ENCODE measurements at regions not wholly inside any gene's neighbourhood (a gene's known extent, or its start where the extent isn't known, plus 50 kb on each side); places are given as distances from the start of the nearest gene placed in this dataset.

DNA sequence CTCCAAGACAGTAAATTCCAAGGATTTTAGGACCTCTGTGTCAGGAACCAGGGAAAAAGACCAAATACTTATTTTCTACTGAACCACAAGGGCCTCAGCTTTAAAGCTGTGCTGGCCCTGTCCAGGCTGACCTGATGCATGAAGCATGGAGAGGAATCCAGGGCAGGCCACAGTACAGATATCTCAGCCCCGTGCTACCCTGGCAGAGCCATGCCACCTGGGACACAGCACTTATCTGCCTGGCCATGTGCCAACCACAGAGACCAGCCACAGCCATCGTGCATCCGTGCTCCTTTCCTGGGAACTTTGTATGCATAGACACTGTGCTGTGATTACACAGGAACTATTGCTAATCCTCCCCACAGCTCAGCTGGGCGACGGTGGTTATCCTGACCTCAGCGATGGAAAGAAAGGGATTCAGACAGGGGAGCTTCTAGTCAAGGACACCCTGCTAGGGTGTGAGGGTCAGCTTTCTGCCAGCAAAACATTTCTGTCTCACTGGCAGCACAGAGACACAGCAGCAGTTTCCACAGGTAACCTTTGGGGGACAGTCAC, 687.4 kb upstream of the ID2 start:
- Histone ChIP-seq H3K4me3 (ENCODE audit: low read length in 2 of 2) (no peak overlapping the region), H3K36me3 (ENCODE audit: control insufficient read depth in 2 of 2, insufficient read depth in 2 of 2, low read length in 2 of 2) (no peaks in the 10 kb centered on the region), H3K9me3 (ENCODE audit: control insufficient read depth in 2 of 2, low read length in 2 of 2) (no peaks in the 10 kb centered on the region), H3K27ac (ENCODE audit: low read length) (no peak overlapping the region), H3K27me3 (ENCODE audit: control insufficient read depth in 1 of 2, insufficient read depth in 2 of 2, low read length in 2 of 2) (no peaks in the 10 kb centered on the region), H3K9ac (ENCODE audit: low read length in 2 of 2) (no peak overlapping the region), H3K4me1 (ENCODE audit: control insufficient read depth, insufficient read depth, low read length) (peaks cover 5% of the 10 kb centered on the region)

DNA sequence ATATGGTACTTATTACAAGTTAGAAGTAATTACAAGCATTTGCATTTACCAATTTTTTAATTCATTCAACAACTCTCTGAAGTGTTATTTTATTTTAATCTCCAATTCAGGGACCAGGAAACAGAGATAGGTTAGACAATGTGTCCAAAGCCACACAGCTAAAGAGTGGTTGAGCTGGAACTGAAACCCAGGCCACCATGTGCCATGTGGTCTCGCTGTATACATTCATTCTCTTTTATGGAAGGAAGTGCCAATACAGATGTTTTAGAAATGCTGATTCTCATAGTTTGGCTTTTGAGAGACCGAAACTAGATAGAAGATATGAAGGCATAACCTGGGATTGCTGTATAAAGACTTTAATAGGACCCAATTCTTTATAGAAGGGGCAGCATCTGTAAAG, 684.6 kb upstream of the ID2 start:
- H3K9me3 ChIP-seq (ENCODE audit: control insufficient read depth in 2 of 2, low read length in 2 of 2): no peaks in the 10 kb centered on the region
- H3K4me3 ChIP-seq (ENCODE audit: low read length in 2 of 2): no peak overlapping the region
- no peaks in the 10 kb centered on the region for H3K36me3 ChIP-seq (ENCODE audit: control insufficient read depth in 2 of 2, insufficient read depth in 2 of 2, low read length in 2 of 2)
- H3K9ac ChIP-seq (ENCODE audit: low read length in 2 of 2): no peak overlapping the region
- H3K27ac ChIP-seq (ENCODE audit: low read length): no peak overlapping the region
- H3K4me1 ChIP-seq (ENCODE audit: control insufficient read depth, insufficient read depth, low read length): peaks cover 5% of the 10 kb centered on the region
- no peaks in the 10 kb centered on the region for H3K27me3 ChIP-seq (ENCODE audit: control insufficient read depth in 1 of 2, insufficient read depth in 2 of 2, low read length in 2 of 2)

DNA sequence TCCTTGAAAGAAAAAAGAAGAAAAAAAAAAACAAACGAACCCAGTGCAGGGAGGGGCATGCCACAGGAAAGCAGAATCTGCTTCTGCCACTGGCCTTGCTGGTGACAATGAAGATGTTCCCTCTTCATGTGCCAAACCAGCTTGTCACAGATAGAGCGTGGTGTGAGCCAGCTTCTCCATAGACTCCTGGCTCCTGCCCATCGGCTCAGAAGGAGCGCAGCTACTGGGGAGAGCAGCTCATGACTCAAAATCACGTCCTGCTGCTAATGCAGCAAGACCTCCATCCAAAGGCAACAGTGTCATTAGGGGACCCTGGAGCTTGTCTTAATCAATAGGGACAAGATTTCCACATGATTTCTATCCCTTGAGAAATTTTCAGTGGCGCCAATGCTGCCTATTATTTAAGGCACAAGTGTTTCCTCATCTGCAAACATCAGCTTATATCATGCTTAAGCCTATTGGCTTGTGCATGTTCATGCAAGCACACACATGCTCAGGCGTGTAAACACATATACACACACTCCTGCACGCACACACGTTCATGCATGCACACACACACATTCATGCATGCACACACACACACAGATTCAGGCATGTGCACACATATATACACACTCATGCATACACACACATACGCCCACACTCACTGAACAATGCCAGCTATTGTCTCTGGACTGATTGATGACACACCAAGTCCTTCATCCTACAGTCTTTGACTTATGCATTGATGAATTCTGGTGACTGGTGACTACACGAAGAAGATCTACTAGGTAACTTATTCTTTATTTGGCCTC, 682.0 kb upstream of the ID2 start:
- no peaks in the 10 kb centered on the region for H3K27me3 ChIP-seq (ENCODE audit: control insufficient read depth in 1 of 2, insufficient read depth in 2 of 2, low read length in 2 of 2)
- H3K4me3 ChIP-seq (ENCODE audit: low read length in 2 of 2): no peak overlapping the region
- H3K9me3 ChIP-seq (ENCODE audit: control insufficient read depth in 2 of 2, low read length in 2 of 2): no peaks in the 10 kb centered on the region
- no peaks in the 10 kb centered on the region for H3K36me3 ChIP-seq (ENCODE audit: control insufficient read depth in 2 of 2, insufficient read depth in 2 of 2, low read length in 2 of 2)
- H3K27ac ChIP-seq (ENCODE audit: low read length): no peak overlapping the region
- peaks cover 7% of the 10 kb centered on the region for H3K4me1 ChIP-seq (ENCODE audit: control insufficient read depth, insufficient read depth, low read length)
- no peak overlapping the region for H3K9ac ChIP-seq (ENCODE audit: low read length in 2 of 2)

DNA sequence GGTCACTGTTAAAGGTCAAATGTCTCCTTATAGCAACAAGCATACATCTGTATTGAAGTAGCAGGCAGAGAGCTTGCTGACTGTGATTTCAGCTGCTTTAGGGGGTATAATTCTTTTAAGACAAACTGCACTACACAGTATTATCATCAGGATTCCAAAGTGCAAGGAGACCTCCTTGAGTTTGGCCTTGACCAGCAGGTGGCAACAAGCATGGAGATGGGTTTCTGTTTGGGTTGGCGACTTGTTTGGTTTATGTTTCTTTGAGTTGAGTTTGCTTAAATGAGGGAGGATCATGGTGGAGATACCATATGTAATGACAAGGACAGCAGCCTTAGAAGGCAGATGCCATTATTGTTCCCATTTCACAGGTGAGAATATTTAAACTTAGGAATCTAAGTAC, 681.0 kb upstream of the ID2 start:
- no peak overlapping the region for H3K9ac ChIP-seq (ENCODE audit: low read length in 2 of 2)
- H3K36me3 ChIP-seq (ENCODE audit: control insufficient read depth in 2 of 2, insufficient read depth in 2 of 2, low read length in 2 of 2): no peaks in the 10 kb centered on the region
- H3K27ac ChIP-seq (ENCODE audit: low read length): no peak overlapping the region
- H3K27me3 ChIP-seq (ENCODE audit: control insufficient read depth in 1 of 2, insufficient read depth in 2 of 2, low read length in 2 of 2): no peaks in the 10 kb centered on the region
- peaks cover 7% of the 10 kb centered on the region for H3K4me1 ChIP-seq (ENCODE audit: control insufficient read depth, insufficient read depth, low read length)
- no peaks in the 10 kb centered on the region for H3K9me3 ChIP-seq (ENCODE audit: control insufficient read depth in 2 of 2, low read length in 2 of 2)
- no peak overlapping the region for H3K4me3 ChIP-seq (ENCODE audit: low read length in 2 of 2)

DNA sequence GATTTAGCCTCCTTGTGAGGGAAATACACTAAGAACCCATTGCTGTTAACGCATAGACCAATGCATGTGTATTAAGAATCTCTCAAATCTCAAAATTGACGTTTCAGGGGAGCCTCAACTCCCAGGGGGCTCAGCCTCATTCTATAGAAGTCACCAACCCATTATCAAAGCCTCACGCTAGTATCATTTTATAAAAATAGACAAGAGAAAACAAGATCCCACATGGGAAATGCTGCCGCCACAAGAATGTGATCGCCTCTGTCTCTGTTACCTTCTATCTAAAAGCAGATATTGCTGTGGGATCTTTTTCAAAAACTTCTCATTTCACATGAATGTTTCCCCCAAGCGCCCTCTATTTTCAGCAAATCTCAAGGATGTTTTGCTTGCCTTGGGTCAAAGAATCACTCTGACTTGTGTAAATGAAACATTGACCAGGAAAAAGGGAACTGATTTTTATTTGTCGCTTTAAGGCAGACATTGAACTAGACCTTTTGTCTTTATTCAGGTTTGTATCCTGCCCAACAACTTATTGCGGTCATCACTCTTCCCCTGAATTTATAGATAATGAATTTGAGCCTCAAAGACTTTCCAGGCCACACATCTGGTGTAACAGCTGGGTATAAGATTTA, 679.0 kb upstream of the ID2 start:
- H3K27ac ChIP-seq (ENCODE audit: low read length): no peak overlapping the region
- no peaks in the 10 kb centered on the region for H3K27me3 ChIP-seq (ENCODE audit: control insufficient read depth in 1 of 2, insufficient read depth in 2 of 2, low read length in 2 of 2)
- H3K4me3 ChIP-seq (ENCODE audit: low read length in 2 of 2): no peak overlapping the region
- no peak overlapping the region for H3K9ac ChIP-seq (ENCODE audit: low read length in 2 of 2)
- H3K4me1 ChIP-seq (ENCODE audit: control insufficient read depth, insufficient read depth, low read length): peaks cover 7% of the 10 kb centered on the region
- H3K9me3 ChIP-seq (ENCODE audit: control insufficient read depth in 2 of 2, low read length in 2 of 2): no peaks in the 10 kb centered on the region
- H3K36me3 ChIP-seq (ENCODE audit: control insufficient read depth in 2 of 2, insufficient read depth in 2 of 2, low read length in 2 of 2): no peaks in the 10 kb centered on the region

DNA sequence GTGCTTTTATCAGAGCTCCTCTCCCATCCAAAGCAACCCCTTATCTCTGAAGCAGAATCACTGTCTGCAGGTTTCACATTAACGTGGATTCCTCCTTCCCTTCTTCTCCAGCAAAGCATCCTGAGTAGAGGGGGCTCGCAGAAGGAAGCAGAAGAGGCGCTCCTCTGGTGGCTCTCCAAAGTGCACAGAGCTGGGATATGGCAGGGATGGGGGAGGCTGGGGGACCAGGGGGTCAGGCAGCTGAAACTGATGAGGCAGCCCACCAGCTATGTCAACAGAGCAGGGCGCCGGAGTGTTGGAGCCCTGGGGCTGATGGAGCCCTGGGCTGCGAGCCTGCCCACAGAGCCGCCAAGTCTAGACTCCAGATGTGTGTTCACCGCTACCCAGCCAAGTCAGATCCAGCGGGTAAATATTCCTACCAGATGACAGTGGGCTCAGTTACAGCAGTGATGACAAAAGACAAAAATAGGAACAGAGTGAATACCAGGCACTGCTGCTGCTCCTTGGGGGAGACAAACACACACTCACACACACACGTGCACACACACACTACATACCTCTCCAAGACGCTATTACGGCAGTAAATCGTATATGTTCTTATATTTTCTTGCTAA, 678.3 kb upstream of the ID2 start:
- Histone ChIP-seq H3K36me3 (ENCODE audit: control insufficient read depth in 2 of 2, insufficient read depth in 2 of 2, low read length in 2 of 2) (no peaks in the 10 kb centered on the region), H3K4me1 (ENCODE audit: control insufficient read depth, insufficient read depth, low read length) (peaks cover 7% of the 10 kb centered on the region), H3K9me3 (ENCODE audit: control insufficient read depth in 2 of 2, low read length in 2 of 2) (no peaks in the 10 kb centered on the region), H3K27ac (ENCODE audit: low read length) (peak overlapping the region; percentile 7), H3K27me3 (ENCODE audit: control insufficient read depth in 1 of 2, insufficient read depth in 2 of 2, low read length in 2 of 2) (no peaks in the 10 kb centered on the region), H3K9ac (ENCODE audit: low read length in 2 of 2) (peak overlapping the region in 1 of 2 donors; percentile 47), H3K4me3 (ENCODE audit: low read length in 2 of 2) (peak overlapping the region; percentile 1 to 57)

DNA sequence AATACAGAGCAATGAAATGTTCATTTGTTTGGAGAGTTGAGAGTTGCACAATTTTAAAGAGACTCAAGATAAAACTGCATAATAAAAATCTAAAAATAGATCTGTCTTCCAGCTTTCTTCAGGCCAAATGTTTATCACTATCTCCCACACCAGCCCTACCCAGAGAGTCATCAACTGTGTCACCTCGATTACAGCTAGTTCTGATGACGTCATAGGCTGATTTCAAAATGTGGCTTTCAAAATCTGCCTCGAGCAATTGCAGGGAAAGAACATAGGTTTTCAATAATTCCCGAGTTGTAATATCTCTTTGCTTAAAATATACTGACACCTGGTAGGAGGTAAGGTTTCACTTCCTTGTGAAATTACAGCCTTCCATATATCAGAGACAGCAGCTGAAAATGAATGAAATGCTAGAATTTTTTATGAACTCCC, 677.6 kb upstream of the ID2 start:
- Histone ChIP-seq H3K4me3 (ENCODE audit: low read length in 2 of 2) (peak overlapping the region in 1 of 2 donors; percentile 1), H3K36me3 (ENCODE audit: control insufficient read depth in 2 of 2, insufficient read depth in 2 of 2, low read length in 2 of 2) (no peaks in the 10 kb centered on the region), H3K27ac (ENCODE audit: low read length) (peak overlapping the region; percentile 7), H3K4me1 (ENCODE audit: control insufficient read depth, insufficient read depth, low read length) (peaks cover 7% of the 10 kb centered on the region), H3K9ac (ENCODE audit: low read length in 2 of 2) (peak overlapping the region in 1 of 2 donors; percentile 47), H3K9me3 (ENCODE audit: control insufficient read depth in 2 of 2, low read length in 2 of 2) (no peaks in the 10 kb centered on the region), H3K27me3 (ENCODE audit: control insufficient read depth in 1 of 2, insufficient read depth in 2 of 2, low read length in 2 of 2) (no peaks in the 10 kb centered on the region)

DNA sequence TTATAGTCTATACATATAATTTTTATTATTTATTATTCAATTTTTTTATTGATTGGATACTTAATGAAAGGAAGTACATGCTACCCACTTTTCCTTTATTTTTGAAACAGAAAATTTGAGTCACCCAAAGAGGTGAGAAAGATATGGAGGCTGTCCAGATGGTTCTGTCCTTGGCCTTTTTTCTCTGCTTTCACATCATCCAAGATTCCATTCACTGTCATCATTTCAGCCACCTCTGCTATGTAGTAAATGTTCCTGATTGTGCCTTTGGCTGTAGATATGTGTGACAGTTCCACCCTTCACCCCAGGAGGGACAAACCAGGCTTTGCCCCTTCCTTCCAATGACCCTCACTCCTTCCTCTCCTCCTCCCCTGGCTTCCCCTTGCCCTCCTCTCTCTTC, 675.7 kb upstream of the ID2 start:
- no peaks in the 10 kb centered on the region for H3K9me3 ChIP-seq (ENCODE audit: control insufficient read depth in 2 of 2, low read length in 2 of 2)
- H3K27ac ChIP-seq (ENCODE audit: low read length): no peak overlapping the region
- H3K4me3 ChIP-seq (ENCODE audit: low read length in 2 of 2): no peak overlapping the region
- H3K9ac ChIP-seq (ENCODE audit: low read length in 2 of 2): no peak overlapping the region
- H3K36me3 ChIP-seq (ENCODE audit: control insufficient read depth in 2 of 2, insufficient read depth in 2 of 2, low read length in 2 of 2): no peaks in the 10 kb centered on the region
- peaks cover 7% of the 10 kb centered on the region for H3K4me1 ChIP-seq (ENCODE audit: control insufficient read depth, insufficient read depth, low read length)
- no peaks in the 10 kb centered on the region for H3K27me3 ChIP-seq (ENCODE audit: control insufficient read depth in 1 of 2, insufficient read depth in 2 of 2, low read length in 2 of 2)

DNA sequence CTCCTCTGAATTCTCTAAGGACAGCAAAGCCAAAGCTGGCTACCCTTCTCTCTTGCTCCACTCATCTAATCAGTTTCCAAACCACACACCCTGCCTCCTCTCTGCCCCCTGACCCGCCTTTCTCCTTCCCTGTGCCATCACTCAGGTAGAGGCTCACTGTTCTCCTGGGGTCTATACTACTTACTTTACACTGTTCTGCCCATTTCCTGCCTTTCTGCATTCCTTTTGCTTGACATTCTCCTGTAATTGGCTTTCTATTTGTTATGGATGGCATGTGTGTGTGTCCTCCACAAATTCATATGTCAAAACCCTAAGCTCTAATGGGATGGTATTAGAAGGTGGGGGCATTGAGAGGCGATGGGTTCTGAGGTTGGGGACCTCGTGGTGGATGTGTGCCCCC, 675.2 kb upstream of the ID2 start:
- no peaks in the 10 kb centered on the region for H3K27me3 ChIP-seq (ENCODE audit: control insufficient read depth in 1 of 2, insufficient read depth in 2 of 2, low read length in 2 of 2)
- H3K9ac ChIP-seq (ENCODE audit: low read length in 2 of 2): no peak overlapping the region
- H3K9me3 ChIP-seq (ENCODE audit: control insufficient read depth in 2 of 2, low read length in 2 of 2): no peaks in the 10 kb centered on the region
- no peak overlapping the region for H3K27ac ChIP-seq (ENCODE audit: low read length)
- H3K36me3 ChIP-seq (ENCODE audit: control insufficient read depth in 2 of 2, insufficient read depth in 2 of 2, low read length in 2 of 2): no peaks in the 10 kb centered on the region
- H3K4me1 ChIP-seq (ENCODE audit: control insufficient read depth, insufficient read depth, low read length): peaks cover 7% of the 10 kb centered on the region
- no peak overlapping the region for H3K4me3 ChIP-seq (ENCODE audit: low read length in 2 of 2)

DNA sequence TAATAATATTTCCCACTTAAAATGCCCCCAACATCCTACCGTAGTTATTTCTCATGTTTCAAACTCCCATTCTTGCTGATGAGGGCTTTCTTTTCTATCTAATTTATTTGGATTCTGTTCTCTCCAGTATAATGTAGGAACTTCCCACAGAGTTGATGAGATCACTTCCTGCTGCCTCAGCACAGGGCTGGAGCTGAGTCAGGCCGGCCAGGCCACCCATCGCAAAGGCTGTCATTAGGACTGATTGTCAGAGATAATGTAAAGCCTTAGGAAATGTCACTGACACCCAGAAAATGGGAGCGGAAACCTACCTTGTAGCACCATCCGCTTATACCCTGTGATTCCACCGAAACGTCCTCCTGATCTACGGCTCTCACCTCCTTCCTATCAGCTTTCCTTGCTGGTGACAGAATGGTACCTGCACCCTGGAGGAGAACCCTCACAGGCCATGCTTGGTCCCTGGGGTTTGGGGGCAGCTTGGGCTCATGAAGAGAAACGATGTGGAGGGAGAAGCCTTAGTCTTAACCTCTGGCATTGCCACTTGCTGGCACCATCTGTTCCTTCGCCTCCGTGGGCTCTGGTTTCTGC, 672.8 kb upstream of the ID2 start:
- Histone ChIP-seq H3K9me3 (ENCODE audit: control insufficient read depth in 2 of 2, low read length in 2 of 2) (no peaks in the 10 kb centered on the region), H3K27ac (ENCODE audit: low read length) (no peak overlapping the region), H3K4me3 (ENCODE audit: low read length in 2 of 2) (no peak overlapping the region), H3K27me3 (ENCODE audit: control insufficient read depth in 1 of 2, insufficient read depth in 2 of 2, low read length in 2 of 2) (no peaks in the 10 kb centered on the region), H3K4me1 (ENCODE audit: control insufficient read depth, insufficient read depth, low read length) (no peaks in the 10 kb centered on the region), H3K36me3 (ENCODE audit: control insufficient read depth in 2 of 2, insufficient read depth in 2 of 2, low read length in 2 of 2) (no peaks in the 10 kb centered on the region), H3K9ac (ENCODE audit: low read length in 2 of 2) (no peak overlapping the region)

Measured in stomach smooth muscle (tissue), 2 donors.